ENCODE measurements at regions not wholly inside any gene's neighbourhood (a gene's known extent, or its start where the extent isn't known, plus 50 kb on each side); places are given as distances from the start of the nearest gene placed in this dataset.
"Not testable (repeated sequence)": the region's sequence is repeated elsewhere in the genome, so short reads cannot be mapped to it uniquely, and the experiment has no call there.

GRCh38 chr17:20843261-20843660 lies 199.6 kb downstream of the USP22 start:
- intact Hi-C loops (cut with DNase I); H3K4me3 ChIP-seq; DNase-seq; H3K36me3 ChIP-seq (replicated peaks in 1 of 2); H3K4me1 ChIP-seq (replicated peaks in 1 of 2); H3K27ac ChIP-seq; H3K9me3 ChIP-seq (replicated peaks in 1 of 3): not testable (repeated sequence)
- H3K27me3 ChIP-seq: peaks cover 17% of the 10 kb centered on the region
- WGBS, 4 donors: 33 to 80% (median 55%) methylated on average over 4 to 19 of the region's 19 CpGs

- Histone ChIP-seq H3K27me3 (peaks cover 17% of the 10 kb centered on the region), H3K4me3 (peak overlapping the region in 1 of 4 donors; percentile 29)
- H3K27ac ChIP-seq; H3K9me3 ChIP-seq (replicated peaks in 1 of 3); H3K36me3 ChIP-seq (replicated peaks in 1 of 2); H3K4me1 ChIP-seq (replicated peaks in 1 of 2); intact Hi-C loops (cut with DNase I); DNase-seq: not testable (repeated sequence)
- WGBS, 4 donors: 2 to 9% (median 4%) methylated on average over 3 to 59 of the region's 74 CpGs
Observed at GRCh38 chr17:20843799-20844553, 198.8 kb downstream of the USP22 start.

DNA sequence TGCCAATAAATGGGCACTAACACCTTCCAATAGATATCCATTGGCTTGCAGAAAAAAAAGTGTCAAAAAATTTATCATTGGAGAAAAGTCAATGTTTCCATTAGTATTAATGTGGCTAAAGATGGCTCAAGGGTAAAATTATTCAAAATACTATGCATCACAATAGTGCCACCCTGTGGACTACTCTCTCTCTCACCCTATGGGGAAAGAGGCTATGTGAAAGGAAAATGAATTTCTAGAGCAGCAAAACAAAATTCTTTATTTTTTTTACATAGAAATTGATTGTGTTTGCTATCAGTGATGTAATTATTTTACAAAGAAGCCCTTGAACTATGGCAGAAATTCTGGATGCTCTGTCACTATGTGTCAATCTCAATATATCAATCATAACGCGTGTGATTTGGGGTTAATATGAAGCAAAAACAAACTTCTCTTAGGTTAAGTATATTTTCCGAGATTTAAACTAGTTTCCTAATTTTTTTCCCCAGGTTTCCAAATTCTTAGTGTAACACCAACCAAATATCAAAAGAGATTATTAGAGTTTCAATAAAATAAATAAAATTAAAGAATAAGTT lies 193.9 kb downstream of the USP22 start:
- H3K27me3 ChIP-seq: peaks cover 40% of the 10 kb centered on the region
- DNase-seq: not testable (repeated sequence)

GRCh38 chr17:20851591-20852238 lies 191.1 kb downstream of the USP22 start:
- intact Hi-C loops (cut with DNase I); H3K9me3 ChIP-seq (replicated peaks in 1 of 3); H3K36me3 ChIP-seq (replicated peaks in 1 of 2); H3K4me3 ChIP-seq; H3K27ac ChIP-seq; DNase-seq; H3K4me1 ChIP-seq (replicated peaks in 1 of 2): not testable (repeated sequence)
- peaks cover 44% of the 10 kb centered on the region for H3K27me3 ChIP-seq
- WGBS, 4 donors: 11 to 19% (median 13%) methylated on average over 19 to 21 of the region's 21 CpGs

More for the DNA sequence above, 193.9 kb downstream of the USP22 start:
- H3K4me1 ChIP-seq (replicated peaks in 1 of 2); H3K4me3 ChIP-seq; H3K27ac ChIP-seq; H3K36me3 ChIP-seq (replicated peaks in 1 of 2); intact Hi-C loops (cut with DNase I); H3K9me3 ChIP-seq (replicated peaks in 1 of 3): not testable (repeated sequence)
- TF ChIP-seq CTCF (IDR thresholded peaks at IDR 0.05): peak; percentile 32 to 53 (median 39)
- 51 to 66% (median 64%) methylated on average over 3 of the region's 3 CpGs for WGBS, 4 donors

DNA sequence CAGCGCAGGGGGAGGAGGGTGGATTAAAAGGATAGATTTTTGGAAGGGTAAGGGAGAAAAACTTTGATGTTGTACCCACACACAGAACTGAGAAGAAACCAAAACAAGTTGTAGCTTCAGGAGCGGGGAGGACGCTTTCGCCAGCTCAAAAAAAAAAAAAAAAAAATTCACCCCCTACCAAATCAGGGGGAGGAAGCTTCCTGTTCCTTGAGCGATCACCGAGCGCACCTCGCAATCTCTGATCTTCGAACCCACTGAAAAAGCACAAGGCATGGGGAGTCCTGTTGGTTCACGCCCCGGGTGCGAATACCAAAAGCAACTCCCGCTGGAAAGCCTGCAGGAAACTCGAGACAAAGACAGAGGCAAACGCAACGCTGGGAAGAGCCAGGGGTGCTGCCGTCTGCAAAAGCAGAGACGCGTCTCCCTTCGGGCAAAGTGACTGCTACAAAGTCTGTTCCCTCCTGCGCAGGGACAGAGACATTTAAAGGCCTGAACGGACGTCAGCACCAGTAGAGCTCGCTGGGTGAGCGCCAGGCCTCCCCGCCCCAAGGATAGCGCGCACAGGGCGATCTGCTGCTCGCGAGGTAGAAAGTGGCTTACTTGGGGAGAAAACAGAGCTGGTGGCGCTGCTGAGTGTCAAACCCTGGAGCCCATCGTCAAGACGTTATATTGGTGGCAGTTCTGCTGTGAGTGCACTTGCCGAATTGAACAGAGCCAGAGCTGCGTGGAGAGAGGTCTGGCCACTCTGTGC lies 190.4 kb downstream of the USP22 start:
- H3K4me1 ChIP-seq (replicated peaks in 1 of 2): no peaks in the 10 kb centered on the region
- 2 to 4% (median 3%) methylated on average over 33 to 36 of the region's 36 CpGs for WGBS, 4 donors
- TF ChIP-seq CTCF (IDR thresholded peaks at IDR 0.05) (no peak), POLR2A (IDR thresholded peaks at IDR 0.05) (no peak)
- peak overlapping the region in 1 of 4 donors; percentile 20 for H3K4me3 ChIP-seq
- H3K36me3 ChIP-seq (replicated peaks in 1 of 2): no peaks in the 10 kb centered on the region
- no peaks in the 10 kb centered on the region for H3K9me3 ChIP-seq (replicated peaks in 1 of 3)
- intact Hi-C loops (cut with DNase I): no loop called here
- H3K27me3 ChIP-seq: peaks cover 44% of the 10 kb centered on the region
- H3K27ac ChIP-seq: no peak overlapping the region
- peak in 4 of 7 donors; percentile 23 to 32 (median 28) for DNase-seq

Data from adrenal gland (tissue), 9 donors.